Neuron (in vitro differentiated cells): ENCODE measurements at regions not wholly inside any gene's neighbourhood (a gene's known extent, or its start where the extent isn't known, plus 50 kb on each side); places are given as distances from the start of the nearest gene placed in this dataset.
"Not testable (repeated sequence)": the region's sequence is repeated elsewhere in the genome, so short reads cannot be mapped to it uniquely, and the experiment has no call there.

Experiments used
- H2AFZ ChIP-seq: one replicate; pipeline ENCODE4 v1.6.1; 2013; ENCODE audit warnings: low read depth, mild to moderate bottlenecking, inconsistent platforms, low read length, moderate library complexity
- H3K27me3 ChIP-seq: one replicate; pipeline ENCODE4 v1.6.1; 2013; ENCODE audit warnings: low read length; ENCODE audit not compliant: insufficient read depth
- H3K36me3 ChIP-seq: one replicate; pipeline ENCODE4 v1.6.1; 2013; ENCODE audit warnings: low read length; ENCODE audit not compliant: insufficient read depth
- H3K4me1 ChIP-seq: one replicate; pipeline ENCODE4 v1.6.1; 2013; ENCODE audit warnings: low read length; ENCODE audit not compliant: insufficient read depth
- H3K4me3 ChIP-seq: 2 replicates; pipeline ENCODE4 v1.5.1; 2013; ENCODE audit warnings: mild to moderate bottlenecking, low read length, moderate library complexity
- H3K9me3 ChIP-seq: one replicate; pipeline ENCODE4 v1.6.1; 2013; ENCODE audit warnings: low read length

- H3K4me1 ChIP-seq: no peaks in the 10 kb centered on the region
- no peak overlapping the region for H2AFZ ChIP-seq
- no peaks in the 10 kb centered on the region for H3K36me3 ChIP-seq
- H3K9me3 ChIP-seq: no peaks in the 10 kb centered on the region
- H3K27me3 ChIP-seq: no peaks in the 10 kb centered on the region
- no peak overlapping the region for H3K4me3 ChIP-seq
Measured at GRCh38 chr18:41899535-41899934, 55.5 kb upstream of the PIK3C3 start.

- Histone ChIP-seq H3K4me1 (no peaks in the 10 kb centered on the region), H2AFZ (no peak overlapping the region), H3K4me3 (no peak overlapping the region), H3K27me3 (no peaks in the 10 kb centered on the region), H3K36me3 (no peaks in the 10 kb centered on the region), H3K9me3 (no peaks in the 10 kb centered on the region)
Measured at GRCh38 chr18:41893432-41893831, 61.6 kb upstream of the PIK3C3 start.

- Histone ChIP-seq H3K9me3 (no peaks in the 10 kb centered on the region), H3K36me3 (no peaks in the 10 kb centered on the region), H3K4me3 (no peak overlapping the region), H2AFZ (no peak overlapping the region), H3K4me1 (no peaks in the 10 kb centered on the region), H3K27me3 (no peaks in the 10 kb centered on the region)
Measured at GRCh38 chr18:41887100-41887499, 67.9 kb upstream of the PIK3C3 start.

GRCh38 chr18:41886126-41886807 lies 68.8 kb upstream of the PIK3C3 start:
- Histone ChIP-seq H3K27me3 (no peaks in the 10 kb centered on the region), H3K9me3 (no peaks in the 10 kb centered on the region), H3K36me3 (no peaks in the 10 kb centered on the region), H2AFZ (no peak overlapping the region), H3K4me3 (no peak overlapping the region), H3K4me1 (no peaks in the 10 kb centered on the region)

- Histone ChIP-seq H3K9me3 (no peaks in the 10 kb centered on the region), H2AFZ (no peak overlapping the region), H3K4me3 (no peak overlapping the region), H3K36me3 (no peaks in the 10 kb centered on the region), H3K27me3 (no peaks in the 10 kb centered on the region), H3K4me1 (no peaks in the 10 kb centered on the region)
Measured at GRCh38 chr18:41881285-41881684, 73.7 kb upstream of the PIK3C3 start.

- H3K36me3 ChIP-seq: no peaks in the 10 kb centered on the region
- no peaks in the 10 kb centered on the region for H3K9me3 ChIP-seq
- no peaks in the 10 kb centered on the region for H3K4me1 ChIP-seq
- no peak overlapping the region for H3K4me3 ChIP-seq
- H2AFZ ChIP-seq: no peak overlapping the region
- H3K27me3 ChIP-seq: no peaks in the 10 kb centered on the region
Measured at GRCh38 chr18:41879256-41879655, 75.8 kb upstream of the PIK3C3 start.

- Histone ChIP-seq H3K36me3 (no peaks in the 10 kb centered on the region), H3K27me3 (no peaks in the 10 kb centered on the region), H3K9me3 (no peaks in the 10 kb centered on the region), H3K4me1 (no peaks in the 10 kb centered on the region), H3K4me3 (no peak overlapping the region), H2AFZ (no peak overlapping the region)
Measured at GRCh38 chr18:41875094-41875780, 79.8 kb upstream of the PIK3C3 start.

- H3K36me3 ChIP-seq: no peaks in the 10 kb centered on the region
- no peak overlapping the region for H2AFZ ChIP-seq
- no peaks in the 10 kb centered on the region for H3K27me3 ChIP-seq
- no peak overlapping the region for H3K4me3 ChIP-seq
- H3K9me3 ChIP-seq: no peaks in the 10 kb centered on the region
- peaks cover 11% of the 10 kb centered on the region for H3K4me1 ChIP-seq
Measured at GRCh38 chr18:41873730-41874129, 81.3 kb upstream of the PIK3C3 start.

- Histone ChIP-seq H3K9me3 (no peaks in the 10 kb centered on the region), H3K4me3 (no peak overlapping the region), H3K4me1 (peaks cover 11% of the 10 kb centered on the region)
Measured at GRCh38 chr18:41872206-41872605, 82.8 kb upstream of the PIK3C3 start.

GRCh38 chr18:41871229-41872000 lies 83.6 kb upstream of the PIK3C3 start:
- H3K9me3 ChIP-seq: no peaks in the 10 kb centered on the region
- H3K36me3 ChIP-seq: no peaks in the 10 kb centered on the region
- H3K4me1 ChIP-seq: peaks cover 11% of the 10 kb centered on the region
- no peaks in the 10 kb centered on the region for H3K27me3 ChIP-seq
- H3K4me3 ChIP-seq: no peak overlapping the region
- H2AFZ ChIP-seq: no peak overlapping the region

More at GRCh38 chr18:41872206-41872605, 82.8 kb upstream of the PIK3C3 start:
- no peak overlapping the region for H2AFZ ChIP-seq
- H3K27me3 ChIP-seq: no peaks in the 10 kb centered on the region
- no peaks in the 10 kb centered on the region for H3K36me3 ChIP-seq

- H2AFZ ChIP-seq: no peak overlapping the region
- peaks cover 11% of the 10 kb centered on the region for H3K4me1 ChIP-seq
- no peaks in the 10 kb centered on the region for H3K36me3 ChIP-seq
- no peaks in the 10 kb centered on the region for H3K27me3 ChIP-seq
- no peak overlapping the region for H3K4me3 ChIP-seq
- H3K9me3 ChIP-seq: no peaks in the 10 kb centered on the region
Measured at GRCh38 chr18:41870817-41871216, 84.2 kb upstream of the PIK3C3 start.

GRCh38 chr18:41870191-41870590 lies 84.8 kb upstream of the PIK3C3 start:
- Histone ChIP-seq H3K27me3 (no peaks in the 10 kb centered on the region), H2AFZ (no peak overlapping the region), H3K9me3 (no peaks in the 10 kb centered on the region), H3K4me1 (peaks cover 15% of the 10 kb centered on the region), H3K36me3 (no peaks in the 10 kb centered on the region), H3K4me3 (no peak overlapping the region)

GRCh38 chr18:41865796-41866195 lies 89.2 kb upstream of the PIK3C3 start:
- H3K4me3 ChIP-seq, H2AFZ ChIP-seq, H3K27me3 ChIP-seq, H3K9me3 ChIP-seq, H3K36me3 ChIP-seq: not testable (repeated sequence)
- peaks cover 48% of the 10 kb centered on the region for H3K4me1 ChIP-seq
